ENCODE measurements at regions not wholly inside any gene's neighbourhood (a gene's known extent, or its start where the extent isn't known, plus 50 kb on each side); places are given as distances from the start of the nearest gene placed in this dataset.
A peak's percentile ranks its signal among the peaks of the same experiment; 100 is the strongest.

- ATAC-seq (no peak), DNase-seq (ENCODE audit: low spot score in 2 of 2) (no peak)
- no peaks in the 10 kb centered on the region for H3K4me1 Mint-ChIP-seq
- no peak overlapping the region for H3K27ac Mint-ChIP-seq
- H3K36me3 Mint-ChIP-seq = no peaks in the 10 kb centered on the region
- H3K4me3 Mint-ChIP-seq = no peak overlapping the region
- peaks cover 18% of the 10 kb centered on the region for H3K9me3 Mint-ChIP-seq
These were observed 625.7 kb upstream of the PCDH9 start for GRCh38 chr13:67855741-67856238.

GRCh38 chr13:67854990-67855389, 624.9 kb upstream of the PCDH9 start:
- Mint-ChIP-seq H3K9me3 (peaks cover 15% of the 10 kb centered on the region), H3K4me1 (no peaks in the 10 kb centered on the region), H3K27ac (no peak overlapping the region), H3K4me3 (no peak overlapping the region), H3K36me3 (no peaks in the 10 kb centered on the region)
- DNase-seq (ENCODE audit: low spot score in 2 of 2) (no peak), ATAC-seq (no peak)

GRCh38 chr13:67844574-67844973, 614.4 kb upstream of the PCDH9 start:
- H3K4me1 Mint-ChIP-seq = no peaks in the 10 kb centered on the region
- H3K36me3 Mint-ChIP-seq = no peaks in the 10 kb centered on the region
- no peak overlapping the region for H3K4me3 Mint-ChIP-seq
- DNase-seq (ENCODE audit: low spot score in 2 of 2) = no peak
- no peak for ATAC-seq
- peaks cover 16% of the 10 kb centered on the region for H3K9me3 Mint-ChIP-seq
- H3K27ac Mint-ChIP-seq = no peak overlapping the region

- Mint-ChIP-seq H3K27ac (no peak overlapping the region), H3K4me3 (no peak overlapping the region), H3K36me3 (no peaks in the 10 kb centered on the region), H3K9me3 (peaks cover 19% of the 10 kb centered on the region), H3K4me1 (no peaks in the 10 kb centered on the region)
- no peak for DNase-seq (ENCODE audit: low spot score in 2 of 2)
- peak; percentile 11 for ATAC-seq
These were observed 610.9 kb upstream of the PCDH9 start for GRCh38 chr13:67841071-67841470.

GRCh38 chr13:67833564-67833963, 603.4 kb upstream of the PCDH9 start:
- no peaks in the 10 kb centered on the region for H3K4me1 Mint-ChIP-seq
- ATAC-seq = no peak
- H3K27ac Mint-ChIP-seq = no peak overlapping the region
- no peak overlapping the region for H3K4me3 Mint-ChIP-seq
- H3K9me3 Mint-ChIP-seq = peaks cover 4% of the 10 kb centered on the region
- DNase-seq (ENCODE audit: low spot score in 2 of 2) = no peak
- H3K36me3 Mint-ChIP-seq = no peaks in the 10 kb centered on the region

GRCh38 chr13:67829641-67830040, 599.5 kb upstream of the PCDH9 start:
- DNase-seq (ENCODE audit: low spot score in 2 of 2) = no peak
- no peaks in the 10 kb centered on the region for H3K4me1 Mint-ChIP-seq
- H3K9me3 Mint-ChIP-seq = peaks cover 8% of the 10 kb centered on the region
- no peak for ATAC-seq
- no peaks in the 10 kb centered on the region for H3K36me3 Mint-ChIP-seq
- no peak overlapping the region for H3K4me3 Mint-ChIP-seq
- H3K27ac Mint-ChIP-seq = no peak overlapping the region

- Mint-ChIP-seq H3K4me1 (no peaks in the 10 kb centered on the region), H3K36me3 (no peaks in the 10 kb centered on the region), H3K4me3 (no peak overlapping the region), H3K9me3 (peaks cover 8% of the 10 kb centered on the region), H3K27ac (no peak overlapping the region)
- no peak for ATAC-seq
- no peak for DNase-seq (ENCODE audit: low spot score in 2 of 2)
These were observed 597.9 kb upstream of the PCDH9 start for GRCh38 chr13:67827992-67828391.

GRCh38 chr13:67821606-67822005, 591.5 kb upstream of the PCDH9 start:
- no peaks in the 10 kb centered on the region for H3K36me3 Mint-ChIP-seq
- ATAC-seq = no peak
- no peak overlapping the region for H3K27ac Mint-ChIP-seq
- H3K4me1 Mint-ChIP-seq = no peaks in the 10 kb centered on the region
- H3K9me3 Mint-ChIP-seq = peaks cover 3% of the 10 kb centered on the region
- no peak overlapping the region for H3K4me3 Mint-ChIP-seq
- no peak for DNase-seq (ENCODE audit: low spot score in 2 of 2)

- H3K36me3 Mint-ChIP-seq = no peaks in the 10 kb centered on the region
- no peaks in the 10 kb centered on the region for H3K4me1 Mint-ChIP-seq
- no peak overlapping the region for H3K27ac Mint-ChIP-seq
- no peak overlapping the region for H3K4me3 Mint-ChIP-seq
- peaks cover 13% of the 10 kb centered on the region for H3K9me3 Mint-ChIP-seq
- ATAC-seq = no peak
- no peak for DNase-seq (ENCODE audit: low spot score in 2 of 2)
These were observed 576.7 kb upstream of the PCDH9 start for GRCh38 chr13:67806796-67807195.

- ATAC-seq (no peak), DNase-seq (ENCODE audit: low spot score in 2 of 2) (no peak)
- Mint-ChIP-seq H3K9me3 (peaks cover 15% of the 10 kb centered on the region), H3K4me1 (no peaks in the 10 kb centered on the region), H3K27ac (no peak overlapping the region), H3K4me3 (no peak overlapping the region), H3K36me3 (no peaks in the 10 kb centered on the region)
These were observed 573.0 kb upstream of the PCDH9 start for GRCh38 chr13:67803118-67803517.

GRCh38 chr13:67792151-67792676, 562.1 kb upstream of the PCDH9 start:
- H3K9me3 Mint-ChIP-seq = peaks cover 10% of the 10 kb centered on the region
- no peak overlapping the region for H3K27ac Mint-ChIP-seq
- ATAC-seq (no peak), DNase-seq (ENCODE audit: low spot score in 2 of 2) (no peak)
- H3K4me3 Mint-ChIP-seq = no peak overlapping the region
- no peaks in the 10 kb centered on the region for H3K36me3 Mint-ChIP-seq
- H3K4me1 Mint-ChIP-seq = no peaks in the 10 kb centered on the region

GRCh38 chr13:67791047-67791446, 560.9 kb upstream of the PCDH9 start:
- H3K4me3 Mint-ChIP-seq = no peak overlapping the region

GRCh38 chr13:67776151-67776550, 546.0 kb upstream of the PCDH9 start:
- Mint-ChIP-seq H3K27ac (no peak overlapping the region), H3K9me3 (no peaks in the 10 kb centered on the region), H3K36me3 (no peaks in the 10 kb centered on the region), H3K4me1 (no peaks in the 10 kb centered on the region), H3K4me3 (no peak overlapping the region)
- ATAC-seq (no peak), DNase-seq (ENCODE audit: low spot score in 2 of 2) (no peak)

More at GRCh38 chr13:67791047-67791446, 560.9 kb upstream of the PCDH9 start:
- Mint-ChIP-seq H3K27ac (no peak overlapping the region), H3K9me3 (peaks cover 10% of the 10 kb centered on the region), H3K4me1 (no peaks in the 10 kb centered on the region), H3K36me3 (no peaks in the 10 kb centered on the region)
- no peak for DNase-seq (ENCODE audit: low spot score in 2 of 2)
- no peak for ATAC-seq

- Mint-ChIP-seq H3K9me3 (no peaks in the 10 kb centered on the region), H3K4me3 (no peak overlapping the region), H3K4me1 (no peaks in the 10 kb centered on the region), H3K27ac (no peak overlapping the region), H3K36me3 (no peaks in the 10 kb centered on the region)
- no peak for ATAC-seq
- DNase-seq (ENCODE audit: low spot score in 2 of 2) = no peak
These were observed 545.2 kb upstream of the PCDH9 start for GRCh38 chr13:67775359-67775758.

GRCh38 chr13:67772807-67773453, 542.8 kb upstream of the PCDH9 start:
- DNase-seq (ENCODE audit: low spot score in 2 of 2) (no peak), ATAC-seq (peak; percentile 48)
- Mint-ChIP-seq H3K36me3 (no peaks in the 10 kb centered on the region), H3K4me3 (no peak overlapping the region), H3K27ac (no peak overlapping the region), H3K4me1 (no peaks in the 10 kb centered on the region), H3K9me3 (peaks cover 4% of the 10 kb centered on the region)

- no peak overlapping the region for H3K27ac Mint-ChIP-seq
- no peaks in the 10 kb centered on the region for H3K4me1 Mint-ChIP-seq
- peaks cover 9% of the 10 kb centered on the region for H3K9me3 Mint-ChIP-seq
- no peak overlapping the region for H3K4me3 Mint-ChIP-seq
- ATAC-seq (no peak), DNase-seq (ENCODE audit: low spot score in 2 of 2) (no peak)
- H3K36me3 Mint-ChIP-seq = no peaks in the 10 kb centered on the region
These were observed 541.0 kb upstream of the PCDH9 start for GRCh38 chr13:67771106-67771505.
